ENCODE measurements at regions not wholly inside any gene's neighbourhood (a gene's known extent, or its start where the extent isn't known, plus 50 kb on each side); places are given as distances from the start of the nearest gene placed in this dataset.

DNA sequence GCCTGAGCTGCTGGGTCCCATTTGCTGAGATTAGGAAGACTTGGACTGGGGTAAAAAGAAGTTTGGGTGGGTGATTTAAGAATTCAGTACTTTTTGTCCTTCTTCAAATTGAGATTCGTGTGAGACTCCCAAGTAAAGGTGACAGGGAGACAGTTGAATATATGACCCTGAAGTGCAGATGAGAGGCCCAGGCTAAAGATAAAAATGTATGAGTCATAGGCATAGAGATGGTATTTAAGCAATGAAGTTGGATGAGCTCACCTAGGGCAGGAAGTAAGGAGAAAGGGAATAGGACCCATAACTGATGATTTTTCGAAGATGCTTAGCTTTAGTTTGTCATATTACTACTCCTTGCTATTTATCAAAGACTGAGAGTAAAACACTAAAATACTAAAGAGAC lies 255.9 kb upstream of the ADRA1B start:
- no peak overlapping the region for H3K9ac ChIP-seq (ENCODE audit: low read length in 2 of 2)
- H3K9me3 ChIP-seq (ENCODE audit: control insufficient read depth in 2 of 2, low read length in 2 of 2): no peaks in the 10 kb centered on the region
- H3K27ac ChIP-seq (ENCODE audit: low read length): no peak overlapping the region
- H3K4me1 ChIP-seq (ENCODE audit: control insufficient read depth, insufficient read depth, low read length): no peaks in the 10 kb centered on the region
- no peaks in the 10 kb centered on the region for H3K36me3 ChIP-seq (ENCODE audit: control insufficient read depth in 2 of 2, insufficient read depth in 2 of 2, low read length in 2 of 2)
- H3K27me3 ChIP-seq (ENCODE audit: control insufficient read depth in 1 of 2, insufficient read depth in 2 of 2, low read length in 2 of 2): no peaks in the 10 kb centered on the region
- H3K4me3 ChIP-seq (ENCODE audit: low read length in 2 of 2): no peak overlapping the region

DNA sequence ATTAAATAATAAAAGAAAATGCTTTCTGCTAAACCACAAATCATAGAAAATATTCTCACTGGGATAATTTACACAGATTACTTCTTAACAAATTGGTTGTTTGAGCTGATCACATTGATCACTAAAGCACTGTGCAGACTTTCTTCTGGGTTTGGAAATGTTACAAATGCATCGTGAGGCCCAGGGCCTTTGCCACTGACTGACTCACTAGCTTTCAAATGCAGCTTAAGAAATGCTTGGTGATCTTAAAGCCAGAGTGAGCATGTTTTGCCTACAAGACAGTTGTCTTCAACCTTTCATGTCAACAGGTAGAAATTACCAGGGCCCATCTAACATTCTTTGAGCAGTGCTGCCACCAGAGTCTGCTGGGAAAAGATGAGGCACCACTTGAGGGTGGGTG lies 252.3 kb upstream of the ADRA1B start:
- Histone ChIP-seq H3K27me3 (ENCODE audit: control insufficient read depth in 1 of 2, insufficient read depth in 2 of 2, low read length in 2 of 2) (no peaks in the 10 kb centered on the region), H3K4me1 (ENCODE audit: control insufficient read depth, insufficient read depth, low read length) (no peaks in the 10 kb centered on the region), H3K36me3 (ENCODE audit: control insufficient read depth in 2 of 2, insufficient read depth in 2 of 2, low read length in 2 of 2) (no peaks in the 10 kb centered on the region), H3K4me3 (ENCODE audit: low read length in 2 of 2) (no peak overlapping the region), H3K27ac (ENCODE audit: low read length) (no peak overlapping the region), H3K9ac (ENCODE audit: low read length in 2 of 2) (no peak overlapping the region), H3K9me3 (ENCODE audit: control insufficient read depth in 2 of 2, low read length in 2 of 2) (no peaks in the 10 kb centered on the region)

DNA sequence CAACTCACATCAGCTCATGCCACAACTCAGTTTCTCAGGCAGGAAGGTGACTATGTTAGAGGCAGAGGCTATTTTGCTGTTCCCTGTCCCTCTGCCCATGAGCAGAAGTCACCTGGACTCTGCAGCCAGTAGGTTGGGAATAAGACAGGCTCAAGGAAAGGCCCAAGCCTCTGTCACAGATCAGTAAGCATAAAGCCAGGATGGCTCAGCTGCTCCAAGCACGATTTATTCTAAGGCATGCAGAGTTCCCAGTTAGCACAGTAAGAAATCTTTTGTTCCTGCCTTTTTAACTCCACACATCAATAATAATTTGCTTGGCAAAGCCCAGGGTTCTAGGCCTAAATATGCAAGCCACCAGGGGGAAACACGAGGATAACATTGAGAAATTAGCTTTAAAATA lies 249.0 kb upstream of the ADRA1B start:
- H3K27me3 ChIP-seq (ENCODE audit: control insufficient read depth in 1 of 2, insufficient read depth in 2 of 2, low read length in 2 of 2): no peaks in the 10 kb centered on the region
- H3K9me3 ChIP-seq (ENCODE audit: control insufficient read depth in 2 of 2, low read length in 2 of 2): no peaks in the 10 kb centered on the region
- H3K27ac ChIP-seq (ENCODE audit: low read length): no peak overlapping the region
- no peak overlapping the region for H3K9ac ChIP-seq (ENCODE audit: low read length in 2 of 2)
- no peak overlapping the region for H3K4me3 ChIP-seq (ENCODE audit: low read length in 2 of 2)
- no peaks in the 10 kb centered on the region for H3K36me3 ChIP-seq (ENCODE audit: control insufficient read depth in 2 of 2, insufficient read depth in 2 of 2, low read length in 2 of 2)
- no peaks in the 10 kb centered on the region for H3K4me1 ChIP-seq (ENCODE audit: control insufficient read depth, insufficient read depth, low read length)

DNA sequence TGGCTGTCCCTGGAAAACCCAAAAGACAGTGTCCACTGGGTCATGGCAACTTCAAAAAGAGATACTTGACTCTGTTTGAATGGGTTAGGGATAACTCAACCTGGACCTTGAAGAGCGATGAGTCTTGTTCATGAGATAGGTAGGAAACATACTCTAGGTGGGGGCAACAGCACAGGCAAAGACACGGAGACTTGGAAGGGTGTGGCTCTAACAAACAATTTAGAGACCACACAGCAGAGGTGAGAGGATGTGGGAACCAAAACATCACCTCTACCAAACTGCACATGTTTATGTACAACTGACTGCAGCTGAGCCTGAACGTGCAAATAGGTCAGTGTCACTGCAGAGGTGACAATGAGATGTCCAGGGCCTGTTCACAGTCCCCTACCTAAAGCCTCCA lies 247.7 kb upstream of the ADRA1B start:
- H3K9ac ChIP-seq (ENCODE audit: low read length in 2 of 2): no peak overlapping the region
- no peaks in the 10 kb centered on the region for H3K36me3 ChIP-seq (ENCODE audit: control insufficient read depth in 2 of 2, insufficient read depth in 2 of 2, low read length in 2 of 2)

DNA sequence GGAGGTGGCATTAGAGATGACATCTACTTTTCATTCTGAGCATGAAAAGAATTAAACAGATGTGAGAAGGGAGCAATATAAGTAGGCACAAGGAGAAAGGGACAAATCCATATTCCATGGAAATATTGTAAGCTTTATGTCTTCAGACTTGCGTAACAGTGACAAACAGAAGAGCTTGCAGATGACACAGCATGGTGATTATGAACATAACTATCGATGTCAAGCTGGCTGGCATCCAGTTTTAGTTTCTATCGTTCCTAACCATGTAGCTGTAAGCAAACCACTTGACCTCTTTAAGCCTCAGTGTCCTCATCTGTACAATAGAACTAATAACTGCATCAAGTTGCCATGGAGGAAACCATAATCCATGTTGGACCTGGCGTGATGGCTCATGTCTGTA lies 246.7 kb upstream of the ADRA1B start:
- Histone ChIP-seq H3K4me3 (ENCODE audit: low read length in 2 of 2) (no peak overlapping the region), H3K9me3 (ENCODE audit: control insufficient read depth in 2 of 2, low read length in 2 of 2) (peaks cover 0 to 4% of the 10 kb centered on the region in 2 donors), H3K4me1 (ENCODE audit: control insufficient read depth, insufficient read depth, low read length) (no peaks in the 10 kb centered on the region), H3K9ac (ENCODE audit: low read length in 2 of 2) (no peak overlapping the region), H3K27ac (ENCODE audit: low read length) (no peak overlapping the region), H3K27me3 (ENCODE audit: control insufficient read depth in 1 of 2, insufficient read depth in 2 of 2, low read length in 2 of 2) (no peaks in the 10 kb centered on the region), H3K36me3 (ENCODE audit: control insufficient read depth in 2 of 2, insufficient read depth in 2 of 2, low read length in 2 of 2) (no peaks in the 10 kb centered on the region)

More for the DNA sequence above, 247.7 kb upstream of the ADRA1B start:
- Histone ChIP-seq H3K9me3 (ENCODE audit: control insufficient read depth in 2 of 2, low read length in 2 of 2) (peaks cover 0 to 4% of the 10 kb centered on the region in 2 donors), H3K4me3 (ENCODE audit: low read length in 2 of 2) (no peak overlapping the region), H3K27me3 (ENCODE audit: control insufficient read depth in 1 of 2, insufficient read depth in 2 of 2, low read length in 2 of 2) (no peaks in the 10 kb centered on the region), H3K4me1 (ENCODE audit: control insufficient read depth, insufficient read depth, low read length) (no peaks in the 10 kb centered on the region), H3K27ac (ENCODE audit: low read length) (no peak overlapping the region)

DNA sequence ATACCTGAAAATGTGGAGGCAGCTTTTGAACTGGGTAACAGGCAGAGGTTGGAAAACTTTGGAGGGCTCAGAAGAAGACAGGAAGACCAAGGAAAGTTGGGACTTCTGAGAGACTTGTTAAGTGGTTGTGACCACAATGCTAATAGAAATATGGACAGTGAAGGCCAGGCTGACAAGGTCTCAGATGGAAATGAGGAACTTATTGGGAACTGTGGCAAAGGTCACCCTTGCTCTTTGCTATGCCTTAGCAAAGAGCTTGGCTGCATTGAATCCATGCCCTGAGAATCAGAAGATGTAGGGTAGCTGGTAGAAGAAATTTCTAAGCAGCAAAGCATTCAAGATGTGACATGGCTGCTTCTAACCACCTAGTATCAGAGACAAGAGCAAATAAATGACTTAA lies 244.4 kb upstream of the ADRA1B start:
- no peaks in the 10 kb centered on the region for H3K4me1 ChIP-seq (ENCODE audit: control insufficient read depth, insufficient read depth, low read length)
- no peak overlapping the region for H3K9ac ChIP-seq (ENCODE audit: low read length in 2 of 2)
- H3K27ac ChIP-seq (ENCODE audit: low read length): no peak overlapping the region
- H3K9me3 ChIP-seq (ENCODE audit: control insufficient read depth in 2 of 2, low read length in 2 of 2): peaks cover 0 to 4% of the 10 kb centered on the region in 2 donors
- H3K4me3 ChIP-seq (ENCODE audit: low read length in 2 of 2): no peak overlapping the region
- H3K27me3 ChIP-seq (ENCODE audit: control insufficient read depth in 1 of 2, insufficient read depth in 2 of 2, low read length in 2 of 2): no peaks in the 10 kb centered on the region
- no peaks in the 10 kb centered on the region for H3K36me3 ChIP-seq (ENCODE audit: control insufficient read depth in 2 of 2, insufficient read depth in 2 of 2, low read length in 2 of 2)

DNA sequence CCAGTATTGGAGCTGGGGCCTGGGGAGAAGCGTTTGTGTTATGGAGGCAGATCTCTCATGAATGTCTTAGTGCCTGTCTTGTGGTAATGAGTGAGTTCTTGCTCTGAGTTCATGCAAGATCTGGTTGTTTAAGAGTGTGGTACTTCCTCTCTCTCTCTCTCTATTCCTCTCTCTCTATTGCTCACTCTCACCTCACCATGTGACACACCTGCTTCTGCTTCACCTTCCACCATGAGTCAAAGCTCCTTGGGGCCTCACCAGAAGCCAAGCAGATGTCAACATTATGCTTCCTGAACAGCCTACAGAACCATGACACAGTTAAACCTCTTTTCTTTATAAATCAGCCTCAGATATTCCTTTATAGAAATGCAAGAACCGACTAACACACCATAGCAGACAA lies 242.7 kb upstream of the ADRA1B start:
- Histone ChIP-seq H3K9me3 (ENCODE audit: control insufficient read depth in 2 of 2, low read length in 2 of 2) (peaks cover 0 to 4% of the 10 kb centered on the region in 2 donors), H3K36me3 (ENCODE audit: control insufficient read depth in 2 of 2, insufficient read depth in 2 of 2, low read length in 2 of 2) (no peaks in the 10 kb centered on the region), H3K27ac (ENCODE audit: low read length) (no peak overlapping the region), H3K9ac (ENCODE audit: low read length in 2 of 2) (no peak overlapping the region), H3K4me3 (ENCODE audit: low read length in 2 of 2) (no peak overlapping the region), H3K4me1 (ENCODE audit: control insufficient read depth, insufficient read depth, low read length) (no peaks in the 10 kb centered on the region), H3K27me3 (ENCODE audit: control insufficient read depth in 1 of 2, insufficient read depth in 2 of 2, low read length in 2 of 2) (no peaks in the 10 kb centered on the region)

DNA sequence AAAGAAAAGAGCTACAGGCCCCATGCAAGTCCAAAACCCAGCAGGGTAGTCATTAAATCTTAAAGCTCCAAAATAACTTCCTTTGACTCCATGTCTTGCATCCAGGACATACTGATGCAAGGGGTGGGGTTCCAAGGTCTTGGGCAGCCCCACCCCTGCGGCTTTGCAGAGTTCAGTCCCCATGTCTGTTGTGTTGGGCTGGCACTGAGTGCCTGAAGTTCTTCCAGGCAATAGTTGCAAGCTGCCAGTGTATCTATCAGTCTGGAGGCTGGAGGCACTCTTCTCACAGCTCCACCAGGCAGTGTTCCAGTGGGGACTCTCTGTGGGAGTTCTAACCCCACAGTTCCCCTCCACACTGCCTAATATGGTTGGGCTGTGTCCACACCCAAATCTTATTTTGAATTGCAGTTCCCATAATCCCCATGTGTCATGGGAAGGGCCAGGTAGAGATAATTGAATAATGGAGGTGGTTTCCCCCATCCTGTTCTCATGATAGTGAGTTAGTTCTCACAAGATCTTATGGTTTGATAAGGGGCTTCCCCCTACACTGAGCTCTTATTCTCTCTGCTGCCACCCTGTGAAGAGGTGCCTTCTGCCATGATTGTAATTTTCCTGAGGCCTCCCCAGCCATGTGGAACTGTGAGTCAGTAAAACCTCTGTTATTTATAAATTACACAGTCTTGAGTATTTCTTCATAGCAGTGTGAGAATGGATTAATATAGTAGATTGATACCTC lies 237.5 kb upstream of the ADRA1B start:
- Histone ChIP-seq H3K9me3 (ENCODE audit: control insufficient read depth in 2 of 2, low read length in 2 of 2) (peaks cover 0 to 3% of the 10 kb centered on the region in 2 donors), H3K27ac (ENCODE audit: low read length) (no peak overlapping the region), H3K36me3 (ENCODE audit: control insufficient read depth in 2 of 2, insufficient read depth in 2 of 2, low read length in 2 of 2) (no peaks in the 10 kb centered on the region), H3K4me3 (ENCODE audit: low read length in 2 of 2) (no peak overlapping the region), H3K27me3 (ENCODE audit: control insufficient read depth in 1 of 2, insufficient read depth in 2 of 2, low read length in 2 of 2) (no peaks in the 10 kb centered on the region), H3K9ac (ENCODE audit: low read length in 2 of 2) (no peak overlapping the region), H3K4me1 (ENCODE audit: control insufficient read depth, insufficient read depth, low read length) (no peaks in the 10 kb centered on the region)

DNA sequence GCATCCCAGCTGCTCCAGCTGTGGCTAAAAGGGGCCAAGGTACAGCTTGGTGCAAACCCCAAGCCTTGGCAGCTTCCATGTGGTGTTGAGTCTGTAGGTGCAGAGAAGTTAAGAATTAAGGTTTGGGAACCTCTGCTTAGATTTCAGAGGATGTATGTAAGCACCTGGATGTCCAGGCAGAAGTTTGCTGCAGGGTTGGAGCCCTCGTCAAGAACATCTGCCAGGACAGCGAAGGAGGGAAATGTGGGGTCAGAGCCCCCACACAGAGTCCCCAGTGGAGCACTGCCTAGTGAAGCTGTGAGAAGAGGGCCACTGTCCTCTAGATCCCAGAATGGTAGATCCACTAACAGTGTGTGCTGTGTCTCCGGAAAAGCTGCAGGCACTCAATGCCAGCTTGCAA lies 236.2 kb upstream of the ADRA1B start:
- Histone ChIP-seq H3K4me1 (ENCODE audit: control insufficient read depth, insufficient read depth, low read length) (no peaks in the 10 kb centered on the region), H3K4me3 (ENCODE audit: low read length in 2 of 2) (no peak overlapping the region), H3K9me3 (ENCODE audit: control insufficient read depth in 2 of 2, low read length in 2 of 2) (peaks cover 0 to 3% of the 10 kb centered on the region in 2 donors), H3K27ac (ENCODE audit: low read length) (no peak overlapping the region), H3K27me3 (ENCODE audit: control insufficient read depth in 1 of 2, insufficient read depth in 2 of 2, low read length in 2 of 2) (no peaks in the 10 kb centered on the region), H3K36me3 (ENCODE audit: control insufficient read depth in 2 of 2, insufficient read depth in 2 of 2, low read length in 2 of 2) (no peaks in the 10 kb centered on the region), H3K9ac (ENCODE audit: low read length in 2 of 2) (no peak overlapping the region)

DNA sequence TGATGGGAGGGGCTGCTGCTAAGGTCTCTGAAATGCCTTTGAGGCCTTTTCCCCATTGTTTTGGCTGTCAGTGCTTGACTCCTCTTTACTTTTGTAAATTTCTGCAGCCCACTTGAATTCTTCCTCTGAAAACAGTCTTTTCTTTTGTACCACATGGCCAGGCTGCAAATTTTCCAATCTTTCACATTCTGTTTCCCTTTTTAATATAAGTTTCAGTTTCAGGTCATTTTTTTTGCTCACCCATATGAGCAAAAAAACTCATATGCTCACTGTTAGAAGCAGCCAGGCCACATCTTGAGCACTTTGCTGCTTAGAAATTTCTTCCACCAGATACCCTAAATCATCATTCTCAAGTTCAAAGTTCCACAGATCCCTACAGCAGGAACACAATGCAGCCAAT lies 234.6 kb upstream of the ADRA1B start:
- Histone ChIP-seq H3K9me3 (ENCODE audit: control insufficient read depth in 2 of 2, low read length in 2 of 2) (peaks cover 0 to 3% of the 10 kb centered on the region in 2 donors), H3K4me1 (ENCODE audit: control insufficient read depth, insufficient read depth, low read length) (no peaks in the 10 kb centered on the region), H3K27ac (ENCODE audit: low read length) (no peak overlapping the region), H3K9ac (ENCODE audit: low read length in 2 of 2) (no peak overlapping the region), H3K4me3 (ENCODE audit: low read length in 2 of 2) (no peak overlapping the region), H3K36me3 (ENCODE audit: control insufficient read depth in 2 of 2, insufficient read depth in 2 of 2, low read length in 2 of 2) (no peaks in the 10 kb centered on the region), H3K27me3 (ENCODE audit: control insufficient read depth in 1 of 2, insufficient read depth in 2 of 2, low read length in 2 of 2) (no peaks in the 10 kb centered on the region)

DNA sequence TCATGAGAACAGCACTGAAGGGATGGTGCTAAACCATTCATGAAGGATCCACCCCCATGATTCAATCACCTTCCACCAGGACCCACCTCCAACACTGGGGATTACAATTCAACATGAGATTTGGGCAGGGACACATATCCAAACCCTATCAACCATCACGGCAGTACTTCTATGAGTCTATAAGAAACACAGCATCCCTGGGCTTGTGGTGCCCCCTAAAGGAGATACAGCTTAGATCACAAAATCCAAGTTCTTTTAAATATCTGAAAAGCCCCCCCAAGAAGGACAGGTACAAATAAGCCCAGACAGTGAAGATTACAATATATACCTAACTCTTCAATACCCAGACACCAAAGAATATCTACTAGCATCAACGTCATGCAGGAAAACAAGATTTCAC lies 233.7 kb upstream of the ADRA1B start:
- H3K4me3 ChIP-seq (ENCODE audit: low read length in 2 of 2): no peak overlapping the region
- no peaks in the 10 kb centered on the region for H3K4me1 ChIP-seq (ENCODE audit: control insufficient read depth, insufficient read depth, low read length)
- H3K9me3 ChIP-seq (ENCODE audit: control insufficient read depth in 2 of 2, low read length in 2 of 2): peaks cover 0 to 3% of the 10 kb centered on the region in 2 donors
- no peaks in the 10 kb centered on the region for H3K27me3 ChIP-seq (ENCODE audit: control insufficient read depth in 1 of 2, insufficient read depth in 2 of 2, low read length in 2 of 2)
- H3K36me3 ChIP-seq (ENCODE audit: control insufficient read depth in 2 of 2, insufficient read depth in 2 of 2, low read length in 2 of 2): no peaks in the 10 kb centered on the region
- no peak overlapping the region for H3K9ac ChIP-seq (ENCODE audit: low read length in 2 of 2)
- no peak overlapping the region for H3K27ac ChIP-seq (ENCODE audit: low read length)

Measured in stomach smooth muscle (tissue), 2 donors.